Progenitor cell of endocrine pancreas (in vitro differentiated cells): ENCODE measurements at regions not wholly inside any gene's neighbourhood (a gene's known extent, or its start where the extent isn't known, plus 50 kb on each side); places are given as distances from the start of the nearest gene placed in this dataset.

ENCODE experiments used
- DNase-seq: peaks from one replicate; pipeline ENCODE4 v3.0.0; 2021; ENCODE audit warnings: low spot score; ENCODE audit not compliant: unreplicated experiment
- H3K27ac Mint-ChIP-seq: 2 replicates; pipeline ENCODE4 v1.8.0; 2021; ENCODE audit warnings: mild to moderate bottlenecking, moderate library complexity, mixed read lengths
- H3K27me3 Mint-ChIP-seq: 2 replicates; pipeline ENCODE4 v1.8.0; 2021; ENCODE audit warnings: mixed read lengths
- H3K36me3 Mint-ChIP-seq: 2 replicates; pipeline ENCODE4 v1.8.0; 2022; ENCODE audit warnings: mixed read lengths; ENCODE audit not compliant: insufficient read depth
- H3K4me1 Mint-ChIP-seq: 2 replicates; pipeline ENCODE4 v1.8.0; 2021; ENCODE audit warnings: low read depth, mixed read lengths
- H3K4me3 Mint-ChIP-seq: 2 replicates; pipeline ENCODE4 v1.8.0; 2021; ENCODE audit warnings: low read depth, mild to moderate bottlenecking, moderate library complexity, mixed read lengths
- H3K9me3 Mint-ChIP-seq: 2 replicates; pipeline ENCODE4 v1.8.0; 2021; ENCODE audit warnings: low read depth, mixed read lengths
- TF ChIP-seq, protein P1 (sequence below): fragments of 200-600 bp; sonication (generic); IDR thresholded peaks from one replicate; pipeline ENCODE4 v1.5.0; 2021; ENCODE audit warnings: antibody characterized with exemption, mild to moderate bottlenecking; ENCODE audit not compliant: unreplicated experiment

DNA sequence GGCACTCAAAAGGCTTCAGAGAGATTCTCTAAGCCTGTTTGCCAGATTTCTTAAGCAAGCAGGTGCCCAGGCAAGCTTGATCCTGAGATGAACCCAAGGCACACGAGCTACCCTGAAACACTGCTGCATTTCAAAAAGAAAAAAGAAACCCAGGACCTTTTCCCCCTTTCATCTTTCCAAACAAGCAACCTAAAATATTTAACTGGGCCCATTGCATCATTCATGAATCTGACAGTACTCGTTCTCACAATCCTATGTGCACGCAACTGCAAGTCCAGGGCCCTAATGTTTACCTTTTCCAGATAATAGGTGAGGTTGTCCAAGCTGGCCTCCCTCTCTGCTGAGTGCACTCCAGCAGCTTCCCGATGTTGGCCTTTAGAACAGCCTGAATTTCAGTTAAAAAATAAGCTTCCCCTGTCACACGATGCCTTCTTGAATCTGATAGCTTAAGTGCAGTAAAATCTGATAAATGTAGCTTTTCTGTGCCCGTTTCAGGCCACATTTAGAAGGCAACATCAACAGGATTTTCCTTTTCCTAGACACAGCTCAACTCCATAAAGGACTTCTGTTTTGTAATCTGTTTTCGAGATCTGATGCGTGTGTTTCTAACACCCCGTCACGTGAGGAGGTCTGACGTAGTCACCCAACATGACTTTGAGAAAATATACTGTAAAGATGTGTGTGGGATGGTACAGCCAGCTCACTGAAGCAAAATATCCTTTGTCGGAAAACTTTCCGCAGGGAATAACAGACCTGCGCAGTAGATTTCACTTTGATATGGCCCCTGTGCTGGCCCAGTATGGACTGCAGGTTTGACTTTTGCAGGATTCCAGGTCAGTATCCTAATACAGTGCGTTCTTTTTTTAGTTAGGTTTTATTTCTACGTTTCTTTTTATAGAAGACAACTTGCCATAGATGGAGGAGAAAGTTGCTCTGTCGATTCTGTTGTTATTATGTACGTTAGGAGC, 55.1 kb upstream of the RASA2 start:
- Mint-ChIP-seq H3K9me3 (no peaks in the 10 kb centered on the region), H3K27ac (peak overlapping the region; percentile 18), H3K4me3 (no peak overlapping the region), H3K27me3 (no peaks in the 10 kb centered on the region), H3K4me1 (peaks cover 40% of the 10 kb centered on the region), H3K36me3 (peaks cover 3% of the 10 kb centered on the region)
- no peak for DNase-seq
- TF ChIP-seq, protein P1, sequence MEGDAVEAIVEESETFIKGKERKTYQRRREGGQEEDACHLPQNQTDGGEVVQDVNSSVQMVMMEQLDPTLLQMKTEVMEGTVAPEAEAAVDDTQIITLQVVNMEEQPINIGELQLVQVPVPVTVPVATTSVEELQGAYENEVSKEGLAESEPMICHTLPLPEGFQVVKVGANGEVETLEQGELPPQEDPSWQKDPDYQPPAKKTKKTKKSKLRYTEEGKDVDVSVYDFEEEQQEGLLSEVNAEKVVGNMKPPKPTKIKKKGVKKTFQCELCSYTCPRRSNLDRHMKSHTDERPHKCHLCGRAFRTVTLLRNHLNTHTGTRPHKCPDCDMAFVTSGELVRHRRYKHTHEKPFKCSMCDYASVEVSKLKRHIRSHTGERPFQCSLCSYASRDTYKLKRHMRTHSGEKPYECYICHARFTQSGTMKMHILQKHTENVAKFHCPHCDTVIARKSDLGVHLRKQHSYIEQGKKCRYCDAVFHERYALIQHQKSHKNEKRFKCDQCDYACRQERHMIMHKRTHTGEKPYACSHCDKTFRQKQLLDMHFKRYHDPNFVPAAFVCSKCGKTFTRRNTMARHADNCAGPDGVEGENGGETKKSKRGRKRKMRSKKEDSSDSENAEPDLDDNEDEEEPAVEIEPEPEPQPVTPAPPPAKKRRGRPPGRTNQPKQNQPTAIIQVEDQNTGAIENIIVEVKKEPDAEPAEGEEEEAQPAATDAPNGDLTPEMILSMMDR, result no peak

DNA sequence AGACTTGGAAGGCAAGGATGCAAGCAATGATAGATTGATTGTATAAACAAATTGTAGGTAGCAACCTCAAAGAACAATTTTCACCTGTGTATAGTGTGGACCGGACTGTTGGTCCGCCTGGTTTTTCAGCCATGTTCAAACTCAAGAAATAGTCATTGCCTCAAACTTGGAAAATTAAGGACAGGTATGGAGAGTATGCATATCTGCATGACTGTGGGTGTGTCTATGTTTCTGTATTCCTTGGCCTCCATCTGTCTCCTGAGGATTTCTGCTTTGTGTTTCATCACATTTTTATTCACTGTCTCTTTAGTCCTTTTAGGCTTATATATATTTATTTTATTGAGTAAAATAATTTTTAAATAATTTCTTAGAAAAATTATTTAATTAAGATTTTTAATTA, 53.9 kb upstream of the RASA2 start:
- Mint-ChIP-seq H3K27me3 (no peaks in the 10 kb centered on the region), H3K27ac (no peak overlapping the region)

DNA sequence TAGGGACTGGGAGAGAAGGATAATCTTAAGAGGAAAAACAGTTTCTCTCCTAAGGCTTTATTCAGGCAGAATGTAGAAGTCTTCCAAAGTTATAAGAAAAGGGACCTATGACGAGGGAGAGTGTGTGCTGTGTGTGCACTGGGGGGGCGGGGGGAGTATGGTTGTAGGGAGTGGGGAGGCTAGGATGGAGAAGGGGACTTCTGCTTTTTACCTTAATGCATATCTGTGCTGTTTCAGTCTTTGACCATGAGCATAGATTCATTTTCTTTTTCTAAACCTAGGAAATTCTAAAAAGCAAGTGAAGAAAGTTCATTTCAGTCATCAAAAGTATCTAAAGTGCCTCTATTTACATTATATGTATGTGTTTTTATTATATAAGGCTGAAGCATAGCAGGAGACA, 52.6 kb upstream of the RASA2 start:
- H3K4me3 Mint-ChIP-seq, result no peak overlapping the region
- H3K4me1 Mint-ChIP-seq, result peaks cover 33% of the 10 kb centered on the region
- TF ChIP-seq, protein P1, result no peak
- H3K27me3 Mint-ChIP-seq, result no peaks in the 10 kb centered on the region
- no peak overlapping the region for H3K27ac Mint-ChIP-seq
- peaks cover 3% of the 10 kb centered on the region for H3K36me3 Mint-ChIP-seq
- H3K9me3 Mint-ChIP-seq, result no peaks in the 10 kb centered on the region
- DNase-seq, result no peak

More for the DNA sequence above, 53.9 kb upstream of the RASA2 start:
- TF ChIP-seq, protein P1, result no peak
- Mint-ChIP-seq H3K4me1 (peaks cover 36% of the 10 kb centered on the region), H3K4me3 (no peak overlapping the region), H3K36me3 (peaks cover 3% of the 10 kb centered on the region), H3K9me3 (no peaks in the 10 kb centered on the region)
- no peak for DNase-seq

DNA sequence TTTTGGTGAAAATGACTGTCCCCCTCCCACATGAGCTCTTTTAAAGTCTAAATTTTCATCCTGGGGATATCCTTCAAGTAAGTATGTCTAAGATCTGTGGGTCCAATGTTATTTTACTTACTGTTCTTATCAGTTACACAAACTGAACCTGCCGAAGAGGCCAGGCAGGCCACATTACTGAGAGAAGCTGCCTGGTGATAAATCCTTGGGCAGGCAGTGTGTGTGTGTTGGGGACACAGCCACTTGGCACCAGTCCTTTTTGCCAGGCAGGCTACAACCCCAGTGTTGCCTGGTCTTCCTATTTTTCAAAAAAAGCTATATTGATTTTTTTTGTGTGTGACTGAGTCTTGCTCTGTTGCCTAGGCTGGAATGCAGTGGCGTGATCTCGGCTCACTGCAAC, 50.6 kb upstream of the RASA2 start:
- H3K36me3 Mint-ChIP-seq, result peaks cover 1% of the 10 kb centered on the region
- DNase-seq, result no peak
- H3K27ac Mint-ChIP-seq, result no peak overlapping the region
- H3K27me3 Mint-ChIP-seq, result no peaks in the 10 kb centered on the region
- peaks cover 37% of the 10 kb centered on the region for H3K4me1 Mint-ChIP-seq
- TF ChIP-seq, protein P1, result no peak
- no peaks in the 10 kb centered on the region for H3K9me3 Mint-ChIP-seq
- H3K4me3 Mint-ChIP-seq, result no peak overlapping the region
